NT2/D1 (cell line): ENCODE measurements at regions not wholly inside any gene's neighbourhood (a gene's known extent, or its start where the extent isn't known, plus 50 kb on each side); places are given as distances from the start of the nearest gene placed in this dataset.

Experiments
- SUZ12 ChIP-seq: IDR thresholded peaks from 2 replicates; pipeline ENCODE4 v1.6.1; 2011; ENCODE audit not compliant: insufficient read length, insufficient read depth; ENCODE audit errors: extremely low read depth
- YY1 ChIP-seq: IDR thresholded peaks from 2 replicates; pipeline ENCODE4 v1.6.1; 2011; ENCODE audit not compliant: insufficient read length, insufficient read depth
- ZNF274 ChIP-seq: IDR thresholded peaks from 2 replicates; pipeline ENCODE4 v1.6.1; 2011; ENCODE audit warnings: mild to moderate bottlenecking, low read depth, low read length

GRCh38 chr4:133096972-133097371 is 52.1 kb upstream of the PCDH10 start:
- no peak for TF ChIP-seq ZNF274
- TF ChIP-seq SUZ12: no peak
- no peak for TF ChIP-seq YY1
